Natural killer cell (primary cell): ENCODE measurements at regions not wholly inside any gene's neighbourhood (a gene's known extent, or its start where the extent isn't known, plus 50 kb on each side); places are given as distances from the start of the nearest gene placed in this dataset.

Experiments used
- ATAC-seq, 3 donors: fragments of 150-1000 bp in 2 of 3; fragments of 200-7000 bp in 1 of 3; cut with Tn5 transposase; 1 replicate in 1 of 3; 2 replicates in 2 of 3; pipeline ENCODE4 v1.10.0; 2021; ENCODE audit warnings: mild to moderate bottlenecking in 2 of 3, moderate library complexity in 2 of 3
- DNase-seq, 2 donors: peaks; one replicate each; pipeline versions ENCODE4 v3.0.0 to v3.0.0-alpha.2; 2013 to 2021; ENCODE audit warnings: mixed read lengths in 1 of 2
- H3K27ac ChIP-seq: one replicate; pipeline ENCODE4 v1.5.1; 2013; ENCODE audit warnings: mild to moderate bottlenecking, low read length
- H3K27me3 ChIP-seq: one replicate; pipeline ENCODE4 v1.6.1; 2013; ENCODE audit warnings: low read length; ENCODE audit not compliant: control insufficient read depth, insufficient read depth
- H3K36me3 ChIP-seq: one replicate; pipeline ENCODE4 v1.6.1; 2013; ENCODE audit warnings: low read length; ENCODE audit not compliant: control insufficient read depth, insufficient read depth
- H3K4me1 ChIP-seq: one replicate; pipeline ENCODE4 v1.6.1; 2013; ENCODE audit warnings: low read length; ENCODE audit not compliant: control insufficient read depth, insufficient read depth
- H3K4me3 ChIP-seq: one replicate; pipeline ENCODE4 v1.5.1; 2013; ENCODE audit warnings: low read length
- H3K9me3 ChIP-seq: one replicate; pipeline ENCODE4 v1.6.1; 2013; ENCODE audit warnings: low read length; ENCODE audit not compliant: control insufficient read depth, insufficient read depth
- H3K27ac Mint-ChIP-seq, 2 donors: one replicate each; pipeline ENCODE4 v1.8.0; 2022; ENCODE audit warnings: mild to moderate bottlenecking in 2 of 2, mixed read lengths in 2 of 2, moderate library complexity in 1 of 2
- H3K27me3 Mint-ChIP-seq, 2 donors: one replicate each; pipeline ENCODE4 v1.8.0; 2022; ENCODE audit warnings: low read depth in 2 of 2, mixed read lengths in 2 of 2
- H3K36me3 Mint-ChIP-seq: one replicate; pipeline ENCODE4 v1.8.0; 2022; ENCODE audit warnings: mixed read lengths
- H3K4me1 Mint-ChIP-seq, 2 donors: one replicate each; pipeline ENCODE4 v1.8.0; 2022; ENCODE audit warnings: mixed read lengths in 2 of 2
- H3K4me3 Mint-ChIP-seq: one replicate; pipeline ENCODE4 v1.8.0; 2022; ENCODE audit warnings: mild to moderate bottlenecking, moderate library complexity, mixed read lengths
- H3K9me3 Mint-ChIP-seq, 2 donors: one replicate each; pipeline ENCODE4 v1.8.0; 2022; ENCODE audit warnings: mixed read lengths in 2 of 2
- WGBS: methylation state at CpG from one replicate; pipeline ENCODE4 v1.1.7; 2013; ENCODE audit warnings: missing lambda C conversion rate; ENCODE audit not compliant: insufficient coverage; 5-methylcytosine and 5-hydroxymethylcytosine counted together
- intact Hi-C: fragments of 100-400 bp; cut with micrococcal nuclease; formaldehyde crosslinking; loops from one replicate; pipeline ENCODE4 v1.14.2; 2022
- TF ChIP-seq, protein P1 (sequence below): fragments of 200-600 bp; IDR thresholded peaks from one replicate; pipeline ENCODE4 v1.8.0; 2022; ENCODE audit warnings: antibody characterized with exemption

DNA sequence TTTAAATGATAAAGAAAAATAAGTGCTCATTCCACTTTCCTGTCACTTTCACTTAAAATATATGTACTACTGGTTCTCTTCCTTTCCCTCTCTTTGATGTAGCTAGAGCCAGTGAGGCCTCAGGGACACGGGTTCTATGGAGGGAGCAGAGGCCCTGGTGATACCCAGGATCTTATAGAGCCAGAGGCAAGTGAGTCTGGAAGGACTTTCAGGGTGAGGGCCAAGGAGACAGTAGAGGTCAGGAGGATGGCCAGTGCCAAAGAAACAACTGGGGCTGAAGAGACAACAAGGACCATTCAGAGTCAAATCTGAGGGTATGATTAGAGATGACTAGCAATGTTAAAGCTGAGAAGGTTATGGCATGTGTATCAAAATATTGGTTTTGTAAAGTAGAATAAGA is 124.1 kb upstream of the GOLGA6L6 start:
- no peak overlapping the region for H3K27ac ChIP-seq
- no peaks in the 10 kb centered on the region for H3K4me1 Mint-ChIP-seq
- 67% methylated on average over 1 of the region's 1 CpG for WGBS
- DNase-seq, result no peak
- H3K36me3 Mint-ChIP-seq, result no peaks in the 10 kb centered on the region
- no peak overlapping the region for H3K4me3 ChIP-seq
- no peaks in the 10 kb centered on the region for H3K36me3 ChIP-seq
- peak in 1 of 3 donors; percentile 45 for ATAC-seq
- peaks cover 5% of the 10 kb centered on the region for H3K27me3 ChIP-seq
- H3K9me3 Mint-ChIP-seq, result no peaks in the 10 kb centered on the region
- TF ChIP-seq, protein P1, sequence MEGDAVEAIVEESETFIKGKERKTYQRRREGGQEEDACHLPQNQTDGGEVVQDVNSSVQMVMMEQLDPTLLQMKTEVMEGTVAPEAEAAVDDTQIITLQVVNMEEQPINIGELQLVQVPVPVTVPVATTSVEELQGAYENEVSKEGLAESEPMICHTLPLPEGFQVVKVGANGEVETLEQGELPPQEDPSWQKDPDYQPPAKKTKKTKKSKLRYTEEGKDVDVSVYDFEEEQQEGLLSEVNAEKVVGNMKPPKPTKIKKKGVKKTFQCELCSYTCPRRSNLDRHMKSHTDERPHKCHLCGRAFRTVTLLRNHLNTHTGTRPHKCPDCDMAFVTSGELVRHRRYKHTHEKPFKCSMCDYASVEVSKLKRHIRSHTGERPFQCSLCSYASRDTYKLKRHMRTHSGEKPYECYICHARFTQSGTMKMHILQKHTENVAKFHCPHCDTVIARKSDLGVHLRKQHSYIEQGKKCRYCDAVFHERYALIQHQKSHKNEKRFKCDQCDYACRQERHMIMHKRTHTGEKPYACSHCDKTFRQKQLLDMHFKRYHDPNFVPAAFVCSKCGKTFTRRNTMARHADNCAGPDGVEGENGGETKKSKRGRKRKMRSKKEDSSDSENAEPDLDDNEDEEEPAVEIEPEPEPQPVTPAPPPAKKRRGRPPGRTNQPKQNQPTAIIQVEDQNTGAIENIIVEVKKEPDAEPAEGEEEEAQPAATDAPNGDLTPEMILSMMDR, result no peak
- no peak overlapping the region for H3K27ac Mint-ChIP-seq
- no peak overlapping the region for H3K4me3 Mint-ChIP-seq
- no peaks in the 10 kb centered on the region for H3K4me1 ChIP-seq
- H3K9me3 ChIP-seq, result no peaks in the 10 kb centered on the region
- no peaks in the 10 kb centered on the region for H3K27me3 Mint-ChIP-seq
- intact Hi-C loops, result no loop called here

GRCh38 chr15:20659265-20659664 is 117.7 kb upstream of the GOLGA6L6 start:
- TF ChIP-seq, protein P1, result no peak
- no peaks in the 10 kb centered on the region for H3K36me3 Mint-ChIP-seq
- H3K27ac Mint-ChIP-seq, result no peak overlapping the region
- H3K9me3 Mint-ChIP-seq, result no peaks in the 10 kb centered on the region
- H3K4me1 Mint-ChIP-seq, result no peaks in the 10 kb centered on the region
- H3K4me3 ChIP-seq, result no peak overlapping the region
- DNase-seq, result no peak
- H3K27me3 ChIP-seq, result peaks cover 5% of the 10 kb centered on the region
- no peaks in the 10 kb centered on the region for H3K9me3 ChIP-seq
- H3K27me3 Mint-ChIP-seq, result no peaks in the 10 kb centered on the region
- H3K36me3 ChIP-seq, result no peaks in the 10 kb centered on the region
- H3K4me3 Mint-ChIP-seq, result no peak overlapping the region
- no peaks in the 10 kb centered on the region for H3K4me1 ChIP-seq
- intact Hi-C loops, result loop anchor here (2.0 kb wide), 1 partner anchor 16 kb away; no protein-coding TSS in a partner anchor
- peak; percentile 11 to 52 (median 29) for ATAC-seq
- H3K27ac ChIP-seq, result no peak overlapping the region
- 70% methylated on average over 8 of the region's 8 CpGs for WGBS

DNA sequence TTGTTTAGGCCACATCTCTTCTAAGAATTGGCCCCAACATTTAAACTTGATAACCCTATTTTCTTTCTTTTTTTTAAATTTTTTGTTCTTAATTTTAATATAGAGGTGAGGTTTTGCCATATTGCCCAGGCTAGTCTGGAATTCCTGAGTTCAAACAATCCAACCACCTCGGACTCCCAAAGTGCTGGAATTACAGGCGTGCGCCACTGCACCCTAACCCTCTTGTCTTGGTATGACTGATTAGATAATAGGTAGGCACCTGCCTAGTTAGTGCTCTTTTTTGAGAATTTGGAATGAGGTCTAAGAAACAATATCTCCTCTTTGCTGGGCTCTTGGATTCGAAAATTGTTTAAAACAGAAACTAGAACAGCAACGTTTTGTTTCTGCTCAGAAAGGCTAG is 116.4 kb upstream of the GOLGA6L6 start:
- H3K27ac ChIP-seq, result no peak overlapping the region
- intact Hi-C loops, result loop anchor here (2.0 kb wide), 1 partner anchor 15 kb away; no protein-coding TSS in a partner anchor
- H3K27ac Mint-ChIP-seq, result no peak overlapping the region

DNA sequence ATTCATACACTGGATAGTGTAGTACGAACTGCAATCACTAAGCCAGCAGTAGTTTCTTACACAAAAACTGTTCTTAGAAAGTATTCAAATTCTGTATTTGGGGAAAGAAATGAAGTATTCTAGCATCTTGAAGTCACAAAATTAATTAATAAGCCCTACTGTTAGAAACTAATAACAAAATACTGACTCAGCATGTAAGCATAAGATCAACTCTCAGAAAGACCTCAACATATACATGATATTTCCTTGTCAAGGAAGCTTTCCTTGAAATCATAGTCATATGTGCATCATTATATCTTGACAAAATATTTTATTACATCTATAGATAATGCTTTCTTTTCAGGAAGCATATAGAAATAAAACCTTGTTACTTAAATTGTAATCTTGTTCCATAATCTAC is 115.5 kb upstream of the GOLGA6L6 start:
- intact Hi-C loops, result no loop called here
- Histone ChIP-seq H3K4me1 (no peaks in the 10 kb centered on the region), H3K9me3 (no peaks in the 10 kb centered on the region), H3K4me3 (no peak overlapping the region), H3K27ac (no peak overlapping the region), H3K36me3 (no peaks in the 10 kb centered on the region), H3K27me3 (peaks cover 5% of the 10 kb centered on the region)
- Mint-ChIP-seq H3K36me3 (no peaks in the 10 kb centered on the region), H3K4me3 (no peak overlapping the region), H3K27me3 (no peaks in the 10 kb centered on the region), H3K4me1 (no peaks in the 10 kb centered on the region), H3K27ac (no peak overlapping the region), H3K9me3 (no peaks in the 10 kb centered on the region)
- DNase-seq, result no peak
- WGBS, result 92% methylated on average over 1 of the region's 1 CpG
- TF ChIP-seq, protein P1, result no peak
- ATAC-seq, result no peak

More for the DNA sequence above, 116.4 kb upstream of the GOLGA6L6 start:
- Histone ChIP-seq H3K27me3 (peaks cover 5% of the 10 kb centered on the region), H3K9me3 (no peaks in the 10 kb centered on the region), H3K36me3 (no peaks in the 10 kb centered on the region), H3K4me3 (no peak overlapping the region), H3K4me1 (no peaks in the 10 kb centered on the region)
- no peak for DNase-seq
- Mint-ChIP-seq H3K36me3 (no peaks in the 10 kb centered on the region), H3K4me1 (no peaks in the 10 kb centered on the region), H3K9me3 (no peaks in the 10 kb centered on the region), H3K4me3 (no peak overlapping the region), H3K27me3 (no peaks in the 10 kb centered on the region)
- TF ChIP-seq, protein P1, result no peak
- 65% methylated on average over 5 of the region's 5 CpGs for WGBS
- ATAC-seq, result no peak
